ENCODE measurements at regions not wholly inside any gene's neighbourhood (a gene's known extent, or its start where the extent isn't known, plus 50 kb on each side); places are given as distances from the start of the nearest gene placed in this dataset.

GRCh38 chr4:187006189-187006618, 282.5 kb upstream of the FAT1 start:
- Mint-ChIP-seq H3K27me3 (ENCODE audit: low read depth) (no peaks in the 10 kb centered on the region), H3K4me1 (peaks cover 5 to 6% of the 10 kb centered on the region in 2 experiments; a peak in 2 of 4 replicates), H3K4me3 (no peak overlapping the region), H3K9me3 (no peaks in the 10 kb centered on the region), H3K27ac (no peak overlapping the region), H3K36me3 (ENCODE audit: insufficient read depth in 1 of 3, low read depth in 3 of 3) (no peaks in the 10 kb centered on the region)
- H3K27ac ChIP-seq (ENCODE audit: insufficient read length, low read depth, low read length) = no peak overlapping the region
- H3K23me2 ChIP-seq (ENCODE audit: insufficient read length, low read depth, low read length, poor library complexity, severe bottlenecking) = no peaks in the 10 kb centered on the region
- no peak for TF ChIP-seq CTCF (conservative IDR thresholded peaks at IDR 0.05)
- H2AK5ac ChIP-seq (ENCODE audit: insufficient read length, low read length) = no peak overlapping the region
- no peak for DNase-seq
- H3K4me1 ChIP-seq (ENCODE audit: insufficient read depth, low read length) = no peaks in the 10 kb centered on the region
- H4K20me1 ChIP-seq (ENCODE audit: control insufficient read depth, insufficient read depth, insufficient read length) = no peaks in the 10 kb centered on the region
- no peak overlapping the region for H3K4ac ChIP-seq (ENCODE audit: low read depth, low read length)
- H2AFZ ChIP-seq (ENCODE audit: low read length) = no peak overlapping the region
- no peak overlapping the region for H2BK5ac ChIP-seq (ENCODE audit: insufficient read length, low read length)
- H3T11ph ChIP-seq (ENCODE audit: low read length) = no peak overlapping the region
- H3K79me1 ChIP-seq (ENCODE audit: insufficient read depth, low read depth, low read length, poor library complexity, severe bottlenecking) = no peaks in the 10 kb centered on the region
- H3K9me3 ChIP-seq (ENCODE audit: control insufficient read depth, low read depth, low read length) = no peaks in the 10 kb centered on the region
- H3K56ac ChIP-seq (ENCODE audit: insufficient read length, low read depth, low read length) = no peak overlapping the region
- H3K27me3 ChIP-seq (ENCODE audit: insufficient read depth, low read length) = no peaks in the 10 kb centered on the region
- no peak overlapping the region for H4K8ac ChIP-seq (replicated peaks; ENCODE audit: insufficient read length, low read depth, low read length)
- H2BK12ac ChIP-seq (ENCODE audit: insufficient read length, low read depth, low read length) = no peak overlapping the region
- H3K14ac ChIP-seq (ENCODE audit: insufficient read depth, low read length) = no peak overlapping the region
- H2BK120ac ChIP-seq (ENCODE audit: low read depth, low read length, poor library complexity, severe bottlenecking) = no peak overlapping the region
- no peak overlapping the region for H3K9ac ChIP-seq (ENCODE audit: extremely low read depth, insufficient read length, low read length)
- H2BK15ac ChIP-seq (ENCODE audit: low read depth, low read length) = no peak overlapping the region
- no peak overlapping the region for H4K5ac ChIP-seq (ENCODE audit: insufficient read length, low read depth, low read length)
- H3K18ac ChIP-seq (ENCODE audit: insufficient read length, low read depth, low read length) = no peak overlapping the region
- WGBS (ENCODE audit: extremely low coverage, insufficient read length, low lambda C conversion rate) = no CpG with 5 or more reads among the region's 3 CpGs
- no peak overlapping the region for H2BK20ac ChIP-seq (ENCODE audit: low read depth, low read length, poor library complexity, severe bottlenecking)
- no peaks in the 10 kb centered on the region for H3K79me2 ChIP-seq (ENCODE audit: insufficient read depth, low read length)
- no peak overlapping the region for H3K4me2 ChIP-seq (ENCODE audit: insufficient read depth, insufficient read length, low read length)
- H3K23ac ChIP-seq (ENCODE audit: insufficient read length, low read depth, low read length) = no peak overlapping the region
- H4K91ac ChIP-seq (ENCODE audit: insufficient read length, low read depth, low read length) = no peak overlapping the region
